A673 (cell line): ENCODE measurements at regions not wholly inside any gene's neighbourhood (a gene's known extent, or its start where the extent isn't known, plus 50 kb on each side); places are given as distances from the start of the nearest gene placed in this dataset.

Source experiments
- BruUV-seq: library from RNA; stranded (reverse); fragments of 400-500 nt; replicated peaks from 2 replicates; lab custom pipeline; 2021; lab: Mats Ljungman, UMichigan
- CTCF ChIA-PET: fragments of 300-600 bp; sonication (Branson Sonifier 250); formaldehyde crosslinking; loops from one replicate; lab custom pipeline; 2022; ENCODE audit warnings: antibody characterized with exemption; lab: Charles Lee
- POLR2A ChIA-PET: fragments of 300-600 bp; sonication (Branson Sonifier 250); formaldehyde crosslinking; loops from one replicate; lab custom pipeline; 2022; ENCODE audit warnings: antibody characterized with exemption; ENCODE audit not compliant: low non-redundant PET; lab: Charles Lee
- DNase-seq: peaks from one replicate; pipeline ENCODE4 v3.0.0-alpha.2; 2015; ENCODE audit warnings: low spot score
- H3K27ac ChIP-seq: fragments of 200-600 bp; sonication (generic); 2 replicates; pipeline ENCODE4 v1.5.1; 2016; ENCODE audit warnings: mixed run types, low read depth, mild to moderate bottlenecking, mixed read lengths, antibody characterized with exemption, low read length; ENCODE audit not compliant: poor library complexity, severe bottlenecking
- H3K27me3 ChIP-seq: fragments of 200-600 bp; sonication (generic); replicated peaks from 2 replicates; pipeline ENCODE4 v1.6.1; 2017; ENCODE audit warnings: mixed run types, low read depth, mild to moderate bottlenecking, mixed read lengths, antibody characterized with exemption, low read length; ENCODE audit not compliant: insufficient read depth, poor library complexity
- H3K36me3 ChIP-seq: fragments of 200-600 bp; sonication (generic); 2 replicates; pipeline ENCODE4 v1.6.1; 2016; ENCODE audit warnings: mixed run types, mild to moderate bottlenecking, mixed read lengths, antibody characterized with exemption, low read length; ENCODE audit not compliant: insufficient read depth, poor library complexity, severe bottlenecking
- H3K4me1 ChIP-seq: fragments of 200-600 bp; sonication (generic); 2 replicates; pipeline ENCODE4 v1.6.1; 2017; ENCODE audit warnings: mixed run types, mild to moderate bottlenecking, mixed read lengths, antibody characterized with exemption, low read length; ENCODE audit not compliant: insufficient read depth, poor library complexity, severe bottlenecking
- H3K4me3 ChIP-seq: fragments of 200-600 bp; sonication (generic); 2 replicates; pipeline ENCODE4 v1.5.1; 2016; ENCODE audit warnings: low read depth, mixed run types, mild to moderate bottlenecking, mixed read lengths, low read length; ENCODE audit not compliant: poor library complexity, severe bottlenecking
- H3K9me3 ChIP-seq: fragments of 200-600 bp; sonication (generic); 2 replicates; pipeline ENCODE4 v1.6.1; 2016; ENCODE audit warnings: mixed run types, low read depth, mild to moderate bottlenecking, mixed read lengths, antibody characterized with exemption, low read length; ENCODE audit not compliant: poor library complexity, severe bottlenecking
- CTCF ChIP-seq: fragments of 300-800, 200-600 bp; sonication (generic); conservative IDR thresholded peaks from 2 replicates; pipeline ENCODE4 v1.5.1; 2017; ENCODE audit warnings: low read depth, mild to moderate bottlenecking, antibody characterized with exemption, low read length, moderate library complexity, mixed read lengths
- EZH2 ChIP-seq: fragments of 200-600 bp; sonication (generic); IDR thresholded peaks from 2 replicates; pipeline ENCODE4 v1.6.1; 2017; ENCODE audit warnings: borderline replicate concordance, low read depth, mild to moderate bottlenecking, mixed read lengths, antibody characterized with exemption, low read length; ENCODE audit not compliant: poor library complexity, severe bottlenecking
- intact Hi-C: fragments of 100-400 bp; cut with micrococcal nuclease; formaldehyde crosslinking; loops from one replicate; pipeline ENCODE4 v1.10.0; 2022; ENCODE audit not compliant: unreplicated experiment

- H3K4me1 ChIP-seq: no peaks in the 10 kb centered on the region
- H3K36me3 ChIP-seq: no peaks in the 10 kb centered on the region
- no peak overlapping the region for H3K27ac ChIP-seq
- H3K9me3 ChIP-seq: no peaks in the 10 kb centered on the region
- TF ChIP-seq EZH2 (no peak), CTCF (no peak)
- BruUV-seq: no TSS peak
- intact Hi-C loops: no loop called here
- DNase-seq: no peak
- POLR2A ChIA-PET: no interaction called here
- no peaks in the 10 kb centered on the region for H3K27me3 ChIP-seq
- H3K4me3 ChIP-seq: no peak overlapping the region
- CTCF ChIA-PET: no interaction called here
These were observed 91.8 kb upstream of the TNFAIP3 start for GRCh38 chr6:137775227-137775626.

GRCh38 chr6:137775720-137776119 is 91.3 kb upstream of the TNFAIP3 start:
- Histone ChIP-seq H3K36me3 (no peaks in the 10 kb centered on the region), H3K9me3 (no peaks in the 10 kb centered on the region), H3K27me3 (no peaks in the 10 kb centered on the region), H3K4me3 (no peak overlapping the region), H3K4me1 (no peaks in the 10 kb centered on the region), H3K27ac (no peak overlapping the region)
- no TSS peak for BruUV-seq
- POLR2A ChIA-PET: no interaction called here
- CTCF ChIA-PET: no interaction called here
- intact Hi-C loops: no loop called here
- no peak for DNase-seq
- TF ChIP-seq EZH2: no peak
- no peak for TF ChIP-seq CTCF

GRCh38 chr6:137776256-137776655 is 90.8 kb upstream of the TNFAIP3 start:
- Histone ChIP-seq H3K4me3 (no peak overlapping the region), H3K9me3 (no peaks in the 10 kb centered on the region), H3K27me3 (no peaks in the 10 kb centered on the region), H3K27ac (no peak overlapping the region), H3K4me1 (no peaks in the 10 kb centered on the region), H3K36me3 (no peaks in the 10 kb centered on the region)
- TF ChIP-seq EZH2: no peak
- no peak for TF ChIP-seq CTCF
- CTCF ChIA-PET: no interaction called here
- BruUV-seq: no TSS peak
- DNase-seq: no peak
- intact Hi-C loops: no loop called here
- POLR2A ChIA-PET: no interaction called here
